GM21786 (cell line): ENCODE measurements at regions not wholly inside any gene's neighbourhood (a gene's known extent, or its start where the extent isn't known, plus 50 kb on each side); places are given as distances from the start of the nearest gene placed in this dataset.

ENCODE experiments used
- ATAC-seq: cut with Tn5 transposase; IDR thresholded peaks from one replicate; pipeline ENCODE4 v1.9.1; 2021; ENCODE audit not compliant: unreplicated experiment

DNA sequence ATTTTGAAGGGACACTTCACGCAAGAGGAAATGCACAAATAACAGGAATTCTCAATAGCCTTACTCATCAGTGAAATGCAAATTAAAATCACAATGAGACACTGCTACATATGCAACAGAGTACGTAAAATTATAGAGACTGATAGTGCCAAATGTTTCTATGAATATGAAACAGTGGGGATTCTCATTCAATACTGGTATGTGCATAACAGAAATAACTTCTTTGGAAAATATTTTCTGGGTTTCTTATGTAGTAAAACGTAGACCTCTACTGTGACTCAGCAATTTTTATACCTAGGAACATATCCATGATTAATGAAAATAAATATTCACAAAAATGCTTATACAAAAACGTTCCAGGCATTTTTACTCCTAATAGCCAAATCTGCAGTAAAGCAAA is 1625.2 kb downstream of the MAT2B start:
- ATAC-seq = no peak

GRCh38 chr5:165134155-165134554 is 1628.7 kb downstream of the MAT2B start:
- ATAC-seq = no peak

GRCh38 chr5:165135565-165135964 is 1630.1 kb downstream of the MAT2B start:
- no peak for ATAC-seq

- ATAC-seq = no peak
Observed at GRCh38 chr5:165137701-165138100, 1632.3 kb downstream of the MAT2B start.

GRCh38 chr5:165138236-165138635 is 1632.8 kb downstream of the MAT2B start:
- no peak for ATAC-seq

DNA sequence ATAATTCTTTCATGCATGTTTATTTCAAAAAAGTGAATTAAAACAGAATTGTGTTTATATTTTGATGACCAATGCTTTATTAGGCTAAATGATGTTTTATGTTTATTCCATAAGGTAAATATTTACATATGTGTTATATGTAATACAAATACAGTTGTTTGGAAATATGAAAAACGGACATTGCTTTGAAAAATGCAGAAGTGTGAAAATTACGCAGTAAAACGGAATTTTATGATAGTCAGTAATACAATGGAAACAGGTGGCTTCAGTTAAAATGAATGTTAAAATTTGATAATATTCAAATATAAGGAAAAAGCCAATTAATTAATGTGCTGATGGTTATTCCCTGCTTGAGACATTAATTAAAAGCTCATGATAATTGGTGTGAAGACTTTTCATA is 1633.8 kb downstream of the MAT2B start:
- no peak for ATAC-seq

- ATAC-seq = no peak
Observed at GRCh38 chr5:165139721-165140120, 1634.3 kb downstream of the MAT2B start.

- ATAC-seq = no peak
Observed at GRCh38 chr5:165143741-165144140, 1638.3 kb downstream of the MAT2B start.

DNA sequence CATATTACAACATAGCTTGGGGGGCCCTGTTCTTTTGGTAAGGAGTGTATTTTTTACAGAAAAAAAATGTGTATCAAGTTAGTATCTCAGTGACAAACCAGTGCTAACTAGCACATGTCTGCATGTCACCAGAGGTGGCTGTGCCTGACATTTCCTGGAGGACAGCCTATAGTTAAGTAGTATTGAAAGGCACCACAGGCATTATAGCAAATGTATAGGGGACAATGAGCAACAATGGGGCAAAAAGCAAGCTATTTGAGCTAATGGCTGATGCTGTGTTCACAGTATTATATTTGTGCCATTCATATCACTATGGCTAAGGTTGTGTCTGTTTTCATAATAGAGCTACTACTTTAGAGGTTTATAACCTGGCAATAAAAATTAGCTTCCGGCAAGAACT is 1644.0 kb downstream of the MAT2B start:
- ATAC-seq = no peak

GRCh38 chr5:165152058-165152457 is 1646.6 kb downstream of the MAT2B start:
- ATAC-seq = no peak

GRCh38 chr5:165157219-165157618 is 1651.8 kb downstream of the MAT2B start:
- ATAC-seq = no peak

DNA sequence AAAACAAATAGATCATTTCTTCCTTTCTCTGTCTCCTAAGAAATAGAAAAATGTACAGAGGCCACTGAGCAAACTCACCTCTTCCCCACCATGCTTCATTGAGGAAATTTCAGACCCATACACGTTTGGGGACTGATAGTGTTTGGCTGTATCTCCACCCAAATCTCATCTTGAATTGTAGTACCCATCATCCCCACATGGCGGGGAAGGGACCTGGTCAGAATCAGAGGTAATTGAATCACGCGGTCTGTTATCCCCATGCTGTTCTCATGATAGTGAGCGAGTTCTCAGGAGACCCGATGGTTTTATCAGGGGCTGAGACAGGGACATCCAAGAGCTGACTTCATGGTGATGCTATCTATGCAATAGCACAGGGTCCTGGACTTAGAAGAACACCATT is 1655.8 kb downstream of the MAT2B start:
- ATAC-seq = no peak

GRCh38 chr5:165163861-165164260 is 1658.4 kb downstream of the MAT2B start:
- no peak for ATAC-seq

DNA sequence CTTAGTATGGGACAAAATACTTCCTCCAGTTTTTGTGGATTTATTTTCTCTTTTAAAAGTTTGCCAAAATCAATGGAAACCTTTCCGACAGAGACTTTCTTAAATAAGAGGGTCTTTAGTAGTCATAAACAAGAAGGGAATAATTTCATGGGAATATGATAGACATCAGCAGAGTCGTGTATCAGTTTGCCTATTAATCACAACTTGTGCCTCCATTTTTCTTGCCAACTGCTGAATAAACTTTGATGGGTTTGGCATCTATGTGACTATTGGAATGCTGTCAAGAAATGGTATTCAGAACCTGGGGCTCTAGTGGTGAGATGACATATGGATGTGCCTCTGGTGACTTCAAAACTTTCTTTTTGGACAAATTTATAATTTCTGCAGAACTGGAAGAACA is 1668.2 kb downstream of the MAT2B start:
- ATAC-seq = no peak

GRCh38 chr5:165175041-165175440 is 1669.6 kb downstream of the MAT2B start:
- ATAC-seq = no peak

- ATAC-seq = no peak
Observed at GRCh38 chr5:165184183-165184582, 1678.8 kb downstream of the MAT2B start.

DNA sequence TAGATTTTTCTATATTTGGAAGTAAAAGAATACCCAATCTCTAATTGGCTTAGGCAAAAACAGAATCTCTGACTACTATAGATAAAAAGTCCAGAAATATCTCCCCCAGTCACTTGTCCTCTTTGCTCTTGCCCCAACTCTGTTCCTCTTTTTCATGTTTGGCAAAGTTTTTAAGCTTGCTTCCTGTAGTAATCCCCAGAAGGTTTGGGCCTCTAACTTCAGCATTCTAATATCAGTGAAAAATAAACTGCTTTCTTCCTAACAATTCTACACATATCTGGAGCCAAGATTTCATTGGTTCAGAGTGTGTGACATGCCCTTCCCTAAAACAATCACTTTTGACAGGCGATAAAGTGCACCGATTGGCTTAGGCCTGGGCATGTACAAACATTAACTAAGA is 1680.3 kb downstream of the MAT2B start:
- no peak for ATAC-seq

DNA sequence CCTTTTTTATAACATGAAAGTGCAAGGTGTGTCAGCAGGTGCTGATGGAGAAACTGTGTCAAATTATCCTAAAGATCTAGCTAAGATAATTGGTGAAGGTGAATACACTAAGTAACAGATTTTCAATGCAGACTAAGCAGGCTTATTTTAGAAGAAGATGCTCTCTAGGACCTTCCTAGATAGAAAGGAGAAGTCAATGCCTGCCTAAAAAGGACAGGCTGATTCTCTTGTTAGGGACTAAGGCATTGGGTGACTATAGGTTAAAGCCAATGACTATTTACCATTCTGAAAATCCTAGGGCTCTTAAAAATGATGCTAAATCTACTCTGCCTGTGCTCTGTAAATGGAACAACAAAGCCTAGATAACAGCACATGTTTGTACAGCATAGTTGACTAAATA is 1682.4 kb downstream of the MAT2B start:
- no peak for ATAC-seq

DNA sequence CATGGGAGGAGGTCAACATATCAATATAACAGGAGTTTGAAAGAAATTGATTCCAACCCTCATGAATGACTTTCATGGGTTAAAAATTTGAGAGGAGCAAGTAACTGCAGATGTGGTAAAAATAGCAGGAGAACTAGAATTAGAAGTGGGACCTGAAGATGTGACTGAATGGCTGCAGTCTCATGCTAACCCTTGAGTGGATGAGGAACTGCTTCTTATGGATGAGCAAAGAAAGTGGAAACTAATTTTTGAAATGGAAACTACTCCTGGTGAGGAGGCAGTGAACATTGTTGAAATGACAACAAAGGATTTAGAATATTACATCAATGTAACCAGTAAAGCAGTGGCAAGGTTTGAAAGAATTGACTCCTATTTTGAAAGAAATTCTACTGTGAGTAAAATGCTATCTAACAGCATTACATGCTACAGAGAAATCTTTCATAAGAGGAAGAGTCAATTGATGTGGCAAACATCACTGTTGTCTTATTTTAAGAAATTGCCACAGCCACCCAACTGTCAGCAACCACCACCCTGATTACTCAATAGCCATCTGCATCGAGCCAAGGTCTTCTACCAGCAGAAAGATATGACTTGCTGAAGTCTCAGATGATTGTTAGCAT is 1683.2 kb downstream of the MAT2B start:
- ATAC-seq = no peak

GRCh38 chr5:165196961-165197360 is 1691.5 kb downstream of the MAT2B start:
- ATAC-seq = no peak

GRCh38 chr5:165201369-165201768 is 1696.0 kb downstream of the MAT2B start:
- ATAC-seq = no peak

DNA sequence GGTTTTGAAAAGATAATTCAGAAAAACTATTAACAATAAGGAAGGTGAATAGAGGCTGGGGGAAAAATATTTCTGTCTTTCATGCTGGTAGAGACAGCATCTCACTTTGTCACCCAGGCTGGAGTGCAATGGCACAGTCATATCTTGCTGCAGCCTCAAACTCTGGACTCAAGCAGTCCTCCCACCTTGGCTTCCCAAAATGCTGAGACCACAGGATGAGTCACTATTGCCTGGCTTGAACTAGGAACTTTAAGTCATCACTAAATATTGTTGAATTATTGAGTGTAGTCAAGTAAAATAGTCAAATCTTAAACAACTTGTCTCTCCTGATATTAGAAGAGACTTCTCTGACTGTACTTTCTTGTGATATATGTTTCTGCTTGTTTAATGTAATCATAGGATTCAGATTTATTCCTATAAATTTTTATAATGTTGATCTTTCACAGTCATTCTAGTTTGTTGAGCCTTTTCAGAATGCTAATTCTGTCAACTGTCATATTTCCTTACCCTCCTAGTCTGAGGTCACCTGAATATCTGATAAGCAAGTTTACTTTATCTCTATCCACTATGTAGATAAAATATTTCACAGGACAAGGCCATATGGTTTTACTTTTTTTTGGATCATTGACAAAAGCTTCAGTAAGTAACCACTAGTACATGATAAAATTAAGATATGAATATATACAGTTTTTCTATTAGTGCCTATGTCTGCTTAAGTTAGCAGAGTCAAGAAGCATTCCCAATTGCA is 1696.5 kb downstream of the MAT2B start:
- no peak for ATAC-seq

DNA sequence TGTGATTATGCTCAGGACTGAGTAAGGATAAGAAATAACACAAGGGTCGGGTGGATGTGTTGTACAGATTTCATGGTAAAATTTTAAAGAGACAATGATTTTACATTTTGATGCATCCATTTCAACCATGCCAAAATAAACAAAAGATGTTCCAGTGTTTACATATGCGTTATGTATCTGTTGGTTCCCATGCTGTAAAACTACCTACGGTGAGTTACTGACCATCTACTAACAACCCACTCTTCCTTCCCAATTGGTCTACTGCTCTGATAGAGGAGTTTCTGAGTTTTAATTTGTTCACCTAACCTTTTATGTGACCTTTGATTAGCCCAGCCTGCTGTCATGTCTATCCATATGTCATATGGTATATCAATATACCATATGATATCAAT is 1697.1 kb downstream of the MAT2B start:
- no peak for ATAC-seq
